ENCODE measurements at regions not wholly inside any gene's neighbourhood (a gene's known extent, or its start where the extent isn't known, plus 50 kb on each side); places are given as distances from the start of the nearest gene placed in this dataset.

DNA sequence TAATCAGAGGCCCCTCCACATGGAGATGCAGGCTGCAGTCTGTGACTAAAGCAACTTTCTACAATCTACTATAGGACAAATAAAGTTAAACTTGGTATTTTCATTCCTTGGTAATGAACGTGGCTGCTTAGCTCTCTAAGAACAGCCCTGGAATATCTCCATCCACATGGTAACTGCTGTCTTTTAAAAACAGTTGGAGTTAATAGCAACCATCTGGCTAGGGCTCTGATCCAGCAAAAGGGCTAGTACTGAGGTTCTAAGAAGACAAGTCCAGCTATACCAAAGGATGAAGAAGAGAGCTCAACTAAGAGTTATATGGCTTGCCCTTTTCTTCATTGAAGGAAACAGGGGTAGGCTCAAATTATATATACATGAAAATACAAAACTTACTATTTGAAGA is 920.1 kb downstream of the FLRT2 start:
- no peak for TF ChIP-seq POLR2A (IDR thresholded peaks at IDR 0.05)
- no peak for TF ChIP-seq CTCF (IDR thresholded peaks at IDR 0.05)
- TF ChIP-seq POLR2AphosphoS5 (IDR thresholded peaks at IDR 0.05), result no peak
- H3K4me3 ChIP-seq, result no peak overlapping the region

GRCh38 chr14:86442135-86442534 is 912.2 kb downstream of the FLRT2 start:
- DNase-seq (ENCODE audit: low spot score in 2 of 2), result no peak
- TF ChIP-seq CTCF (IDR thresholded peaks at IDR 0.05) (no peak), POLR2AphosphoS5 (IDR thresholded peaks at IDR 0.05) (no peak), POLR2A (IDR thresholded peaks at IDR 0.05) (no peak)
- Histone ChIP-seq H3K36me3 (peaks cover 6% of the 10 kb centered on the region), H3K27ac (no peak overlapping the region), H3K4me1 (no peaks in the 10 kb centered on the region), H3K9me3 (no peaks in the 10 kb centered on the region), H3K27me3 (no peaks in the 10 kb centered on the region), H3K4me3 (no peak overlapping the region)
- intact Hi-C loops (cut with DNase I; ENCODE audit: low total_unique reads), result no loop called here

More for the DNA sequence above, 920.1 kb downstream of the FLRT2 start:
- no peak for DNase-seq (ENCODE audit: low spot score in 2 of 2)
- no peaks in the 10 kb centered on the region for H3K4me1 ChIP-seq
- H3K27ac ChIP-seq, result no peak overlapping the region
- no peaks in the 10 kb centered on the region for H3K36me3 ChIP-seq
- no peaks in the 10 kb centered on the region for H3K27me3 ChIP-seq
- intact Hi-C loops (cut with DNase I; ENCODE audit: low total_unique reads), result loop anchor here (5.0 kb wide), 1 partner anchor 272 kb away; no protein-coding TSS in a partner anchor
- no peaks in the 10 kb centered on the region for H3K9me3 ChIP-seq

DNA sequence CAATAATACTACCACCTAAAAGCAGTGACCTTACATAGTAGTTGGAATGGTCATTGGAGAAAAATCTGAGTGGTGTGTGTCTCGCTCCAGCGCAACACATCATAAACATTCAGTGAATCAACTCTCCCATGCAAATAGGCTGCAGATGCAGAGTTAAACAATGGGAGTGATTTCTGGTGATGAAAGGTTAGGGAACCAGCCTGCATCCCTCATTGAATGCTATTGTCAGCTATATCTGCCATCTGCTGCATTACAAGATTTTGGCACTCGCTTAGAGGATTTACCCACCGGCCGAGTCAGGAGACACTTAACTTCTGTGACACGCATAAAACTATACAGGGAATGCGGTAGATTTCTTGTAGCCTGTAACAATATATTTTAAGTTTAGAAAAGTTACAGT is 900.9 kb downstream of the FLRT2 start:
- no peak overlapping the region for H3K27ac ChIP-seq
- H3K27me3 ChIP-seq, result no peaks in the 10 kb centered on the region
- TF ChIP-seq POLR2AphosphoS5 (IDR thresholded peaks at IDR 0.05) (no peak), POLR2A (IDR thresholded peaks at IDR 0.05) (no peak), CTCF (IDR thresholded peaks at IDR 0.05) (no peak)
- intact Hi-C loops (cut with DNase I; ENCODE audit: low total_unique reads), result no loop called here
- DNase-seq (ENCODE audit: low spot score in 2 of 2), result no peak
- H3K9me3 ChIP-seq, result no peaks in the 10 kb centered on the region
- no peaks in the 10 kb centered on the region for H3K36me3 ChIP-seq
- H3K4me3 ChIP-seq, result no peak overlapping the region
- H3K4me1 ChIP-seq, result no peaks in the 10 kb centered on the region

GRCh38 chr14:86423214-86423613 is 893.3 kb downstream of the FLRT2 start:
- intact Hi-C loops (cut with DNase I; ENCODE audit: low total_unique reads), result no loop called here
- Histone ChIP-seq H3K27me3 (no peaks in the 10 kb centered on the region), H3K4me3 (no peak overlapping the region), H3K27ac (no peak overlapping the region), H3K4me1 (no peaks in the 10 kb centered on the region), H3K9me3 (no peaks in the 10 kb centered on the region), H3K36me3 (no peaks in the 10 kb centered on the region)
- TF ChIP-seq POLR2AphosphoS5 (IDR thresholded peaks at IDR 0.05), result no peak
- no peak for TF ChIP-seq POLR2A (IDR thresholded peaks at IDR 0.05)
- no peak for TF ChIP-seq CTCF (IDR thresholded peaks at IDR 0.05)
- DNase-seq (ENCODE audit: low spot score in 2 of 2), result no peak

DNA sequence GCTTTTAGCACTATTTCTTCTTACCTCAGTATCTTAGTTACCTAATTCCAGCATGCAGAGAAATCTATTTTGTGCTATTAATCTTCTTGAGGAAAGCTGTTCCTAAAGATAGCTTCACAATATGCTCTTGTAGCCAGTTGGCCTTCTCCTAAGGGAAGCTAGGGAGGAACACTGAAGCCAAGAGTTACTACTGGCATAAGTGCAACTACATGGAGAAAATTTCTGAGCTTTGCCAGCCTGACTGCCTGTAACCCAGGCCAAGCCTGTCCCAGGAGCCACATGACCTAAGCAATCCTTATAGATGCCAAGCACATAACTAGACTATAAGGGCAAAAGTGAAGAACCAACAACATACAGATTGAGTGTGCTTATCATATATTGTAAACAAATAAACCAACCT is 890.2 kb downstream of the FLRT2 start:
- DNase-seq (ENCODE audit: low spot score in 2 of 2), result no peak
- TF ChIP-seq CTCF (IDR thresholded peaks at IDR 0.05) (no peak), POLR2AphosphoS5 (IDR thresholded peaks at IDR 0.05) (no peak), POLR2A (IDR thresholded peaks at IDR 0.05) (no peak)
- no peaks in the 10 kb centered on the region for H3K4me1 ChIP-seq

More for the DNA sequence above, 890.2 kb downstream of the FLRT2 start:
- Histone ChIP-seq H3K27me3 (no peaks in the 10 kb centered on the region), H3K36me3 (no peaks in the 10 kb centered on the region), H3K4me3 (no peak overlapping the region), H3K9me3 (no peaks in the 10 kb centered on the region), H3K27ac (no peak overlapping the region)
- intact Hi-C loops (cut with DNase I; ENCODE audit: low total_unique reads), result no loop called here

Measured in breast epithelium (tissue), 4 donors.